ENCODE measurements at regions not wholly inside any gene's neighbourhood (a gene's known extent, or its start where the extent isn't known, plus 50 kb on each side); places are given as distances from the start of the nearest gene placed in this dataset.
"Not testable (repeated sequence)": the region's sequence is repeated elsewhere in the genome, so short reads cannot be mapped to it uniquely, and the experiment has no call there.

DNA sequence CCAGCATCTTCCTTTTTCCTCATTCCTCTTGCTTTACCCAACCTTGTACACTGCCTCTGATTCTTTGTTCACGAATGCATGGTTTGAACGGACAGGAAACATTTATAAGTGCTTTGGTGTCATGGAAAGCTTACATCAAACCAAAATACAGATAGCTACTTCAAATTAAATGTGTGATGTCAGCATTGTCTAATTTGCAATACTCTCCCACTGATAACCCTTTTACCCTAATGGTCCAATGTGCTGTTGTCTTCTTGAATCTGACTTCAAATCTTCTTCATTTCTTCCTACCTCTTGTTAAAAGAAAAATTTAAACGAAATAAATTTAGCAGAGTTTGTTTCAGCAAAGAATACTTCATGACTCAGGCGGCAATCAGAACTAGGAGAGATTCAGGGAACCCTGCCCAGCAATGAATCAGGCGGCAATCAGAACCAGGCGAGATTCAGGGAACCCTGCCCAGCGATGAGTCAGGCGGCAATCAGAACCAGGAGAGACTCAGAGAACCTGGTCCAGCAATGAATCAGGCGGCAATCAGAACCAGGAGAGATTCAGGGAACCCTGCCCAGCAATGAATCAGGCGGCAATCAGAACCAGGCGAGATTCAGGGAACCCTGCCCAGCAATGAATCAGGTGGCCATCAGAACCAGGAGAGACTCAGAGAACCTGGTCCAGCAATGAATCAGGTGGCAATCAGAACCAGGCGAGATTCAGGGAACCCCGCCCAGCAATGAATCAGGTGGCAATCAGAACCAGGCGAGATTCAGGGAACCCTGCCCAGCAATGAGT, 1212.9 kb upstream of the TENM3 start:
- not testable (repeated sequence) for H2AFZ ChIP-seq (ENCODE audit: low read depth, low read length); DNase-seq; H3K27ac ChIP-seq (ENCODE audit: low read length, poor library complexity, severe bottlenecking); H2BK5ac ChIP-seq (ENCODE audit: low read depth, low read length, poor library complexity, severe bottlenecking); H3K9me3 ChIP-seq (ENCODE audit: control insufficient read depth, low read length); H3K23ac ChIP-seq (ENCODE audit: low read length in 2 of 2); H3K14ac ChIP-seq (ENCODE audit: low read length in 2 of 2); H3K79me1 ChIP-seq (replicated peaks; ENCODE audit: low read length, poor library complexity, severe bottlenecking); H3K4ac ChIP-seq (ENCODE audit: low read depth in 1 of 2, low read length in 2 of 2); H2BK12ac ChIP-seq (ENCODE audit: low read length in 2 of 2); H2BK15ac ChIP-seq (ENCODE audit: low read depth, poor library complexity, severe bottlenecking); H3K36me3 ChIP-seq (ENCODE audit: control insufficient read depth in 1 of 2, insufficient read depth in 2 of 2, low read depth in 1 of 2, low read length in 2 of 2); H2AK5ac ChIP-seq (ENCODE audit: low read length, severe bottlenecking); H3K18ac ChIP-seq (ENCODE audit: low read depth in 1 of 2, low read length in 2 of 2); H4K8ac ChIP-seq (ENCODE audit: low read length); H2BK120ac ChIP-seq (ENCODE audit: low read depth, low read length); H3K4me2 ChIP-seq (ENCODE audit: low read length, poor library complexity, severe bottlenecking); H3K27me3 ChIP-seq (ENCODE audit: control insufficient read depth in 1 of 2, insufficient read depth in 1 of 2, low read length in 2 of 2); H4K91ac ChIP-seq (ENCODE audit: low read length); H3K4me1 ChIP-seq (ENCODE audit: control insufficient read depth, insufficient read depth, low read depth, low read length)
- Histone ChIP-seq H3K4me3 (ENCODE audit: insufficient read depth in 1 of 2, low read depth in 1 of 2, low read length in 2 of 2) (peak overlapping the region in 1 of 2 experiments; percentile 9), H3K9ac (ENCODE audit: low read length) (peak overlapping the region; percentile 68)
- 95% methylated on average over 12 of the region's 14 CpGs for WGBS

DNA sequence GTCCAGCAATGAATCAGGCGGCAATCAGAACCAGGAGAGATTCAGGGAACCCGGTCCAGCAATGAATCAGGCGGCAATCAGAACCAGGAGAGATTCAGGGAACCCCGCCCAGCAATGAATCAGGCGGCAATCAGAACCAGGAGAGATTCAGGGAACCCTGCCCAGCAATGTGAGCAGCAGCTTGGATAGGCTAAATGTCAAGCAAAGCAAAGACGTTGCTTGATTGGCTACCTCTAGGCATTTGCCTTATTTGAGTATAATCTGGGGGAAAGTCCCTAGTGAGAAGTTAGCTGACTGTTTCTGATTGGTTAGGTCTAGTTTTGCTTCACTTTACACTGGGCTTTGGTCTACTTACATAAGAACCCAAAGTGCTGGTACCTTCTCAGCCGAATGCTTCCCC, 1212.2 kb upstream of the TENM3 start:
- H4K8ac ChIP-seq (ENCODE audit: low read length): no peak overlapping the region
- WGBS: 86% methylated on average over 6 of the region's 7 CpGs
- no peak overlapping the region for H3K4ac ChIP-seq (ENCODE audit: low read depth in 1 of 2, low read length in 2 of 2)
- H2BK12ac ChIP-seq (ENCODE audit: low read length in 2 of 2): no peak overlapping the region
- H4K91ac ChIP-seq (ENCODE audit: low read length): no peak overlapping the region
- H3K79me1 ChIP-seq (replicated peaks; ENCODE audit: low read length, poor library complexity, severe bottlenecking): no peaks in the 10 kb centered on the region
- no peaks in the 10 kb centered on the region for H3K36me3 ChIP-seq (ENCODE audit: control insufficient read depth in 1 of 2, insufficient read depth in 2 of 2, low read depth in 1 of 2, low read length in 2 of 2)
- H2AFZ ChIP-seq (ENCODE audit: low read depth, low read length): no peak overlapping the region
- H3K23ac ChIP-seq (ENCODE audit: low read length in 2 of 2): no peak overlapping the region
- no peak overlapping the region for H2BK15ac ChIP-seq (ENCODE audit: low read depth, poor library complexity, severe bottlenecking)
- no peak overlapping the region for H3K14ac ChIP-seq (ENCODE audit: low read length in 2 of 2)
- no peak overlapping the region for H2BK5ac ChIP-seq (ENCODE audit: low read depth, low read length, poor library complexity, severe bottlenecking)
- no peaks in the 10 kb centered on the region for H3K27me3 ChIP-seq (ENCODE audit: control insufficient read depth in 1 of 2, insufficient read depth in 1 of 2, low read length in 2 of 2)
- H3K9ac ChIP-seq (ENCODE audit: low read length): no peak overlapping the region
- no peak overlapping the region for H2BK120ac ChIP-seq (ENCODE audit: low read depth, low read length)
- H3K27ac ChIP-seq (ENCODE audit: low read length, poor library complexity, severe bottlenecking): no peak overlapping the region
- no peak overlapping the region for H3K4me2 ChIP-seq (ENCODE audit: low read length, poor library complexity, severe bottlenecking)
- DNase-seq: no peak
- no peaks in the 10 kb centered on the region for H3K4me1 ChIP-seq (ENCODE audit: control insufficient read depth, insufficient read depth, low read depth, low read length)
- no peak overlapping the region for H3K4me3 ChIP-seq (ENCODE audit: insufficient read depth in 1 of 2, low read depth in 1 of 2, low read length in 2 of 2)
- no peak overlapping the region for H2AK5ac ChIP-seq (ENCODE audit: low read length, severe bottlenecking)
- H3K9me3 ChIP-seq (ENCODE audit: control insufficient read depth, low read length): no peaks in the 10 kb centered on the region
- no peak overlapping the region for H3K18ac ChIP-seq (ENCODE audit: low read depth in 1 of 2, low read length in 2 of 2)

DNA sequence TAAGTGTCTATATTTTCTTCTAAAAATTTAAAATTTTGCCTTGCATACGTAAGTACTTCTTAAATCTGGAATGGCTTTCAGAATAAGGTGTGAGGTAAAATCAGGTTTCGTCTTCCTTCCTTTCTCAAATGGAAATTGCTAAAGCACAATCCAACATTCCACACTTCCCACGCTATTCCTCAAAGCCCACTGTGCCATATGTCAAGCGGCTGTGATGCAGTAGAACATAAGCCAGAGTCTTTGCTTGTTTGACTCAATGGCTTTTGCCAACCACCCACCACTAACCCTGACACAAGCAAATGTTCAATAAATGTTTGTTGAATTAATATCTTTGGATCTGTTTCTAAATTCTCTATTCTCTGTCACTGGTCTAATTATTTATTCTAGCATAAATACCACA, 1199.7 kb upstream of the TENM3 start:
- Histone ChIP-seq H3K79me1 (replicated peaks; ENCODE audit: low read length, poor library complexity, severe bottlenecking) (no peaks in the 10 kb centered on the region), H3K27me3 (ENCODE audit: control insufficient read depth in 1 of 2, insufficient read depth in 1 of 2, low read length in 2 of 2) (no peaks in the 10 kb centered on the region), H3K9ac (ENCODE audit: low read length) (no peak overlapping the region), H3K18ac (ENCODE audit: low read depth in 1 of 2, low read length in 2 of 2) (no peak overlapping the region), H2AFZ (ENCODE audit: low read depth, low read length) (no peak overlapping the region), H3K27ac (ENCODE audit: low read length, poor library complexity, severe bottlenecking) (no peak overlapping the region), H2BK120ac (ENCODE audit: low read depth, low read length) (no peak overlapping the region), H2BK5ac (ENCODE audit: low read depth, low read length, poor library complexity, severe bottlenecking) (no peak overlapping the region), H3K9me3 (ENCODE audit: control insufficient read depth, low read length) (no peaks in the 10 kb centered on the region), H4K8ac (ENCODE audit: low read length) (no peak overlapping the region), H3K4me1 (ENCODE audit: control insufficient read depth, insufficient read depth, low read depth, low read length) (no peaks in the 10 kb centered on the region), H3K4ac (ENCODE audit: low read depth in 1 of 2, low read length in 2 of 2) (no peak overlapping the region), H3K4me3 (ENCODE audit: insufficient read depth in 1 of 2, low read depth in 1 of 2, low read length in 2 of 2) (no peak overlapping the region), H4K91ac (ENCODE audit: low read length) (no peak overlapping the region), H3K23ac (ENCODE audit: low read length in 2 of 2) (no peak overlapping the region), H2BK15ac (ENCODE audit: low read depth, poor library complexity, severe bottlenecking) (no peak overlapping the region), H3K36me3 (ENCODE audit: control insufficient read depth in 1 of 2, insufficient read depth in 2 of 2, low read depth in 1 of 2, low read length in 2 of 2) (no peaks in the 10 kb centered on the region), H3K14ac (ENCODE audit: low read length in 2 of 2) (no peak overlapping the region), H2AK5ac (ENCODE audit: low read length, severe bottlenecking) (no peak overlapping the region), H3K4me2 (ENCODE audit: low read length, poor library complexity, severe bottlenecking) (no peak overlapping the region), H2BK12ac (ENCODE audit: low read length in 2 of 2) (no peak overlapping the region)
- WGBS: 73% methylated on average over 3 of the region's 4 CpGs
- DNase-seq: no peak

DNA sequence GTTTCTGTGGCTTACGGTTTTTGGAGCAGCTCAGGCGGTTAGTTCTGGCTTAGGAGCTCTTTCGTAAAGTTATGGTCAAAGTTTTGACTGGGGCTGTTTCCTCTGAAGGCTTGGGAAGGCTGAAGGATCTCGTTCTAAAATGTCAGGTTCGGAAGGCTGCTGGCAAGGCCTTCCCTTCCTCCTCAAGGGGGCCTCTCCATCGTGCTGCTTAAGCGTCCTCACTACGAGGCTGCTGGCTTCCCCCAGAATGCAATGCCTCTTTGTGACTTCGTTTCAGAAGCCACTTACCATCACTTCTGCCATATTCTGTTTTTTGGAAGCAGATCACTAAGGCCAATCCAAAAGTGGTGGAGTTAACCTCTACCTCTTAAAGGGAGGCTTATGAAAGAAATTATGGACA, 1196.4 kb upstream of the TENM3 start:
- Histone ChIP-seq H3K36me3 (ENCODE audit: control insufficient read depth in 1 of 2, insufficient read depth in 2 of 2, low read depth in 1 of 2, low read length in 2 of 2) (no peaks in the 10 kb centered on the region), H4K91ac (ENCODE audit: low read length) (no peak overlapping the region)
- no peak for DNase-seq

More for the DNA sequence above, 1196.4 kb upstream of the TENM3 start:
- Histone ChIP-seq H4K8ac (ENCODE audit: low read length) (no peak overlapping the region), H2BK120ac (ENCODE audit: low read depth, low read length) (no peak overlapping the region), H2AFZ (ENCODE audit: low read depth, low read length) (peak overlapping the region; percentile 27), H2AK5ac (ENCODE audit: low read length, severe bottlenecking) (no peak overlapping the region), H3K4ac (ENCODE audit: low read depth in 1 of 2, low read length in 2 of 2) (no peak overlapping the region), H3K14ac (ENCODE audit: low read length in 2 of 2) (no peak overlapping the region), H2BK15ac (ENCODE audit: low read depth, poor library complexity, severe bottlenecking) (no peak overlapping the region), H3K27me3 (ENCODE audit: control insufficient read depth in 1 of 2, insufficient read depth in 1 of 2, low read length in 2 of 2) (no peaks in the 10 kb centered on the region), H3K4me1 (ENCODE audit: control insufficient read depth, insufficient read depth, low read depth, low read length) (no peaks in the 10 kb centered on the region), H3K18ac (ENCODE audit: low read depth in 1 of 2, low read length in 2 of 2) (no peak overlapping the region), H3K23ac (ENCODE audit: low read length in 2 of 2) (no peak overlapping the region), H2BK12ac (ENCODE audit: low read length in 2 of 2) (no peak overlapping the region), H3K9me3 (ENCODE audit: control insufficient read depth, low read length) (no peaks in the 10 kb centered on the region), H3K27ac (ENCODE audit: low read length, poor library complexity, severe bottlenecking) (no peak overlapping the region), H3K4me3 (ENCODE audit: insufficient read depth in 1 of 2, low read depth in 1 of 2, low read length in 2 of 2) (no peak overlapping the region), H3K79me1 (replicated peaks; ENCODE audit: low read length, poor library complexity, severe bottlenecking) (no peaks in the 10 kb centered on the region), H2BK5ac (ENCODE audit: low read depth, low read length, poor library complexity, severe bottlenecking) (no peak overlapping the region), H3K4me2 (ENCODE audit: low read length, poor library complexity, severe bottlenecking) (no peak overlapping the region), H3K9ac (ENCODE audit: low read length) (no peak overlapping the region)
- WGBS: 65% methylated on average over 9 of the region's 9 CpGs

Measured in mesenchymal stem cell (in vitro differentiated cells and primary cell).